GM12872 (cell line): ENCODE measurements at regions not wholly inside any gene's neighbourhood (a gene's known extent, or its start where the extent isn't known, plus 50 kb on each side); places are given as distances from the start of the nearest gene placed in this dataset.

Experiments used
- TF ChIP-seq, protein P1 (sequence below): IDR thresholded peaks from 3 replicates; pipeline ENCODE4 v1.5.1; 2011; ENCODE audit warnings: low read depth, mild to moderate bottlenecking, low read length, moderate library complexity; ENCODE audit not compliant: insufficient read depth

DNA sequence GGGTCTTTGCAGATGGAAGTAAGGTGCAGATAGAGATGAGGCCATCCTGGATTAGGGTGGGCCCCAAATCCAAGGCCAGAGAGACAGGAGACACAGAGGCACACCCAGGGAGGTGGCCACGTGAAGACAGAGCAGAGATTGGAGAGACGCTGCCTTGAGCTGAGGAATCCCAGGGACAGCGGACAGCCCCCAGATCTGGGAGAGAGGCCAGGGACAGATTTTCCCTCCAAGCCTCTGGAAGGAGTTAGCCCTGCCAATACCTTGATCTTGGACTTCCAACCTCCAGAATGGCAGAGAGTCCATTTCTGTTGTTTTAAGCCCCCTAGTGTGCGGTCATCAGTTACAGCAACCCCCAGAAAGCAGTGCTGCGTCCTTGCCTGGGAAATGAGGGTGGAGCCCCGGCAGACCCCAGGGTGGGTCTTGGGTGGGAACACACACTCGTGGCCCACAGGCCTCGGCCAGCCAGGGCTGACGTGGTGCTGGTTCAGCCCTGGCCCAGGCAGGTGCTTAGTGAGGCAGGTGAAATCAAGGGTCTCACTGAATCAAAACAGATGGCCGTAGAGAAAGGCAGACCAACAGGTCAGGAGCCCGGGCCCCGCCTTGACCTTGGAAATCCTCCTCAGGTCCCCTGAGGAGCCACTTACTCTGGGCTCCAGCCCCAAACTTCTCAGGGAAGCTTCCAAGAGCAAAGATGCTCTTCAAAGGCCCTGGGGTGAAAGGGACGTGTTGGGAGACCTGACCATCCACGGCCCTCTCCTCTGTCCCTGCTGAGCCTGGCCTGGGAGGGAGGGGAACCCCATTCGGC lies 169.3 kb downstream of the RBFOX3 start:
- TF ChIP-seq, protein P1, sequence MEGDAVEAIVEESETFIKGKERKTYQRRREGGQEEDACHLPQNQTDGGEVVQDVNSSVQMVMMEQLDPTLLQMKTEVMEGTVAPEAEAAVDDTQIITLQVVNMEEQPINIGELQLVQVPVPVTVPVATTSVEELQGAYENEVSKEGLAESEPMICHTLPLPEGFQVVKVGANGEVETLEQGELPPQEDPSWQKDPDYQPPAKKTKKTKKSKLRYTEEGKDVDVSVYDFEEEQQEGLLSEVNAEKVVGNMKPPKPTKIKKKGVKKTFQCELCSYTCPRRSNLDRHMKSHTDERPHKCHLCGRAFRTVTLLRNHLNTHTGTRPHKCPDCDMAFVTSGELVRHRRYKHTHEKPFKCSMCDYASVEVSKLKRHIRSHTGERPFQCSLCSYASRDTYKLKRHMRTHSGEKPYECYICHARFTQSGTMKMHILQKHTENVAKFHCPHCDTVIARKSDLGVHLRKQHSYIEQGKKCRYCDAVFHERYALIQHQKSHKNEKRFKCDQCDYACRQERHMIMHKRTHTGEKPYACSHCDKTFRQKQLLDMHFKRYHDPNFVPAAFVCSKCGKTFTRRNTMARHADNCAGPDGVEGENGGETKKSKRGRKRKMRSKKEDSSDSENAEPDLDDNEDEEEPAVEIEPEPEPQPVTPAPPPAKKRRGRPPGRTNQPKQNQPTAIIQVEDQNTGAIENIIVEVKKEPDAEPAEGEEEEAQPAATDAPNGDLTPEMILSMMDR: no peak

DNA sequence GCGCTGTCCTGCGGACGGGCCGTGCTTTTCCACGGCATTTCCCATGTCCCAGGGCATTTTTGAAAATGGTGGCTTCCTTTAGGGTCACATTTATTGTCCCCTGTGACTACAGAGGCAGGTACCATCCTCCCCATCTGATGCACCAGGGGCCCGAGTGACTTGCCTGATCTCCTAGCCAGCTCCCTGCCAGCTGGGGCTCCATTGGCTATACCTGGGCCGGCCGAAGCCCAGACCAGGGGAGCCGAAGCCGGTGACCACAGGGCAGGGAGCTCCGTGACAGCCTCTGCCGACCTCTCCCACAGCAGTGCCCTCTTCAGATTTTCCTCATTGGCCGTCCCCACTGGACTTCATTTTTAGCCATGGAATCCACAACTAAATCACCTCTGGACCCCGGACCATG lies 170.6 kb downstream of the RBFOX3 start:
- TF ChIP-seq, protein P1: no peak

DNA sequence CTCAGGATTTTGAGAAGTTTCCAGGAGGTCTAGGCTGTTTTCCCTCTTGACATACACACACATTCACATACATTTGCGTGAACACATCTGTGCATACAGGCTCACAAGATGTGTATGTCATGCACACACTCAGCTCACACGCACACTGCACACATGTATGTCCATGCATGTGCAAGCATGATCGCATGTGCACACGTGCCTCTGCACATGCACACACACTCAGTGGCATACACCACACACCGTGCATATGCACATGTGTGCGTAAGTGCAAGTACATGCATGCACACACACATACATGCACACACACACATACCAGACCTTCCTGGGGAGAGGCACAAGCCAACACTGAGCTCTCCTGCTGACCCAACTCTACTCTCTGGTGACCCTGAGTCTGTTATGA lies 171.4 kb downstream of the RBFOX3 start:
- TF ChIP-seq, protein P1: no peak

DNA sequence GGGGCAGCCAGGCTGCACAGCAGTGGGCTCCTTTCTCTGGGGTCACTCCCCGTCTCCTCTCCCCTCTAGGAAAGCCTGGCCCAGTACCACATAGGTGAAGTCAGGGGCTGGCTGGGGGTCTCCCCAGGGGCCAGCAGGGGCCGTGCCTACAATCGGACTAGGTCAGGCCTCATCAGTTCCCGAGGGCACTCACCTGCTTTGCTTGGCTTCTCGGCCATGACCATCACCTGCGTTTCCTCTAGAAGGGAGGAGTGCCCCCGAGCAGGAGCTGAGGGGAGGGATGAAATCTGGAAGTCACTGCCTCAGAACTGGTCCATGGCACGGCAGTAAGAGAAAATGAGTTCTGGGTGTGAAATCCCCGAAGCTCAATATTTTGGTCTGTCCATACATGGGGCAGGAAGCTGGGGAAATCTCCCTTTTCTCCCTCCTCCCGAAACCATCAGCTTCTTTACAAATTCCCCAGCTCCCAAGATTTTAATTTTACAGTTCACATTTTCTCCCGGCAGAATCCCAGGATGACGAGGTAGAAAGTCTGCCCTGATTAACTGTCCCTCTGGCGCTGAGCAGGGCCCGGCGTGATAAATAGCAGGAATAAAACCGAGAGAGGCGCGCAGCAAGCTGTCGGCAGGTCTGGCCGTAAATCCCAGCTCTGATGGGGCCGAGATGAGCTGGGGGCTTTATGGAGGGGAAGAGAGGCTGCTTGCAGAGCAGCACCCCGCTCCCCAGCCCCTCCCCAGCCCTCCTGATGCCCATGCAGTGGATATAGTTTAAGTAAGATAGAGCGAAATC lies 172.1 kb downstream of the RBFOX3 start:
- TF ChIP-seq, protein P1: no peak

DNA sequence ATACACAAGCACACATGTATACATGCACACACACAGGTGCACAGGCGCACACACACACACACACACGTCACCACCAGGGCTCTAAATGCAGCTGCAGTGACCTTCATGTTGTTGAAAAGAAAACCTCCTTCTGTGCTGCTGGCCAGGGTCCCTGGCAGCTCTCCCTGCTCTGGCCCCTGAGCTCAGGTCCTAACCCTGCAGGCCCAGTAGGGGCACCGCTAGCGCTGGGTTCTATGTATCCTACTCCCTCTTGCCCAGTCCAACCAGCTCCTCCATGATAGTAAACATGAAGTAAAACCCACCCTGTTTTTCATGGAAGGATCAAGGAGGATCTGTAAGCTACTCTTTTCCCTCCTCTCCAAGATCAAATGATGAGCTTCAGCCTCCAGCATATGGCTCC lies 172.8 kb downstream of the RBFOX3 start:
- TF ChIP-seq, protein P1: no peak

DNA sequence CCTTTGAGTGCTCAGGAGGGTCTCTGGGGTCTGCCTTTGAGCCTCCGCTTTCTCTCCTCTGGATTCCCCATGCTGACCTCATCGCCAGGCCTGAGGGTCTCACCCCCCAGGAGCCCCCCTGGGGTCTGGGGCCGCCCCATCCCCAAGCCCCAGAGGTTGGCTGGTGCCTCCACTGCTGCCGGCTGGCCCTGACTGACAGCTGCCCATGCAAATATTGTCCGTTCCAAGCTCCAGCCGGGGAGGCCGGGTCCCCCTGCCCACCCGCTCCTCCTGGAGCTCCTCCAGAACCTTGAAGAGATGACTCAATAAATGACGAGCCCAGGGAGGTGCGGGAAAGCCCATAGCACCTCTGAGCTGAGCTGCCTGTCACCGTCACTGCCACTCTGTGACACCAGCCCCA lies 173.8 kb downstream of the RBFOX3 start:
- TF ChIP-seq, protein P1: no peak

DNA sequence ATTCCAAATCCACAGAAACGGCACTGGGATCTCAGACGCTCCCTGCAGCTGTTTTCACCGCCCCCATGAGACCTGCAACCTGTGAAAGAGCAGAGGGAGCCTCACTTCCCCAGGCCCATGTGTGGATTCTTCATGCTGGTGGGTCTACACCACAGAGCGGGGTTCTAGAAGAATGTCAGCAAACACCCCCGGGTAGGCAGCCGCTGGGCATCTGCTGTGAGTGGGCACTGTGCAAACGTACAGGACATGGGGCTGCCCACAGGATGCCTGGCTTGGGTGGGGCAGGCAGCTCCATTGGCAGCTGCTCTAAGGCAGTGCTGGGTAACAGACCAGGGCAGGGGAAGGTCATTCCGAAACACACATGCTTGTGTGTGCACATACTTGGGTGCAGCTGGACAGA lies 174.9 kb downstream of the RBFOX3 start:
- TF ChIP-seq, protein P1: no peak
